OCI-LY1 (cell line): ENCODE measurements at regions not wholly inside any gene's neighbourhood (a gene's known extent, or its start where the extent isn't known, plus 50 kb on each side); places are given as distances from the start of the nearest gene placed in this dataset.

ENCODE experiments used
- CTCF ChIP-seq: fragments of 200-600 bp; sonication (generic), shearing (Covaris generic); IDR thresholded peaks from 2 replicates; pipeline ENCODE4 v1.5.1; 2017; ENCODE audit warnings: mild to moderate bottlenecking, antibody characterized with exemption, low read length, moderate library complexity, mixed read lengths
- EZH2 ChIP-seq: fragments of 200-600 bp; sonication (generic), shearing (Covaris generic); IDR thresholded peaks from 2 replicates; pipeline ENCODE4 v1.8.0; 2017; ENCODE audit warnings: borderline replicate concordance, mixed run types, mild to moderate bottlenecking, antibody characterized with exemption, low read length, moderate library complexity, mixed read lengths

- no peak for TF ChIP-seq CTCF
- no peak for TF ChIP-seq EZH2
Observed at GRCh38 chr22:48177631-48178030, 1415.2 kb downstream of the TBC1D22A start.
